ENCODE measurements at regions not wholly inside any gene's neighbourhood (a gene's known extent, or its start where the extent isn't known, plus 50 kb on each side); places are given as distances from the start of the nearest gene placed in this dataset.

GRCh38 chr2:71833855-71834560 is 313.7 kb downstream of the CYP26B1 start:
- H3K4me3 ChIP-seq (ENCODE audit: extremely low read depth in 1 of 4, insufficient read depth in 2 of 4, low read depth in 3 of 4, low read length in 4 of 4) = no peak overlapping the region
- no peaks in the 10 kb centered on the region for H3K4me1 ChIP-seq (replicated peaks in 1 of 4; ENCODE audit: control insufficient read depth in 3 of 4, insufficient read depth in 4 of 4, low read length in 3 of 4)
- no peaks in the 10 kb centered on the region for H3K9me3 ChIP-seq (ENCODE audit: insufficient read depth in 2 of 2, low read depth in 1 of 2, low read length in 1 of 2)
- 88% methylated on average over 6 of the region's 6 CpGs; no CpG with 5 or more reads in 1 of the 2 experiments for WGBS, 2 experiments (ENCODE audit: extremely low coverage in 1 of 2, insufficient coverage in 1 of 2, insufficient read length in 1 of 2, insufficient replicate concordance in 2 of 2, low coverage in 1 of 2, low lambda C conversion rate in 2 of 2, missing lambda C conversion rate in 1 of 2)
- no peaks in the 10 kb centered on the region for H3K36me3 ChIP-seq (ENCODE audit: control insufficient read depth in 2 of 4, insufficient read depth in 4 of 4, low read length in 3 of 4)
- H3K79me1 ChIP-seq (ENCODE audit: low read depth, low read length) = no peaks in the 10 kb centered on the region
- no peaks in the 10 kb centered on the region for H3K27me3 ChIP-seq (replicated peaks in 1 of 4; ENCODE audit: control insufficient read depth in 3 of 4, extremely low read depth in 1 of 4, insufficient read depth in 3 of 4, low read length in 3 of 4)
- ChIA-PET POLR2A (ENCODE audit: partially characterized antibody) (no interaction called here), CTCF (ENCODE audit: partially characterized antibody) (interaction anchor here (0.5 to 1.4 kb wide), 8 partner anchors 9 to 282 kb away, joined by 3 to 5 read pairs (median 3); no protein-coding TSS in a partner anchor)
- no peaks in the 10 kb centered on the region for H3K79me2 ChIP-seq (ENCODE audit: control insufficient read depth in 1 of 2, insufficient read depth in 2 of 2, low read length in 2 of 2)
- H4K20me1 ChIP-seq (replicated peaks in 1 of 2; ENCODE audit: control insufficient read depth in 1 of 2, insufficient read depth in 2 of 2, low read length in 2 of 2) = peaks cover 0 to 2% of the 10 kb centered on the region in 2 experiments
- H2BK20ac ChIP-seq (ENCODE audit: low read length) = no peak overlapping the region
- no peak overlapping the region for H4K5ac ChIP-seq (ENCODE audit: insufficient read length, low read depth, low read length)
- H3K23me2 ChIP-seq (ENCODE audit: low read depth, low read length) = peaks cover 5% of the 10 kb centered on the region; the same call in 1 of the 2 replicates
- H3K18ac ChIP-seq (ENCODE audit: extremely low read depth, low read length) = no peak overlapping the region
- no peak overlapping the region for H2BK5ac ChIP-seq (ENCODE audit: low read depth, low read length)
- no peak overlapping the region for H4K91ac ChIP-seq (replicated peaks; ENCODE audit: insufficient read length, low read length)
- FAIRE-seq (no peak), DNase-seq (ENCODE audit: low read depth in 1 of 2, low spot score in 2 of 2) (no peak)
- H4K8ac ChIP-seq (ENCODE audit: extremely low read depth, insufficient read depth, low read length) = no peak overlapping the region
- no peak overlapping the region for H3K27ac ChIP-seq (ENCODE audit: low read depth, low read length)
- no peak overlapping the region for H2AK5ac ChIP-seq (ENCODE audit: low read depth, low read length)
- H3K4ac ChIP-seq (replicated peaks; ENCODE audit: insufficient read length, low read depth, low read length) = no peak overlapping the region
- TF ChIP-seq KDM5A (IDR thresholded peaks at IDR 0.05; ENCODE audit: low read length) (no peak), ATF3 (IDR thresholded peaks at IDR 0.05; ENCODE audit: insufficient read depth, low read depth, low read length) (no peak), ATF2 (IDR thresholded peaks at IDR 0.05; ENCODE audit: low read length) (no peak), CEBPB (IDR thresholded peaks at IDR 0.05; ENCODE audit: low read depth, low read length) (peak; percentile 45; the same call in 1 of the 2 replicates), GTF2F1 (IDR thresholded peaks at IDR 0.05; ENCODE audit: borderline replicate concordance, low read depth, low read length) (no peak), KDM4A (IDR thresholded peaks at IDR 0.05; ENCODE audit: low read depth, low read length, severe bottlenecking) (no peak)
- no peak overlapping the region for H3K23ac ChIP-seq (ENCODE audit: insufficient read length)
- H2BK120ac ChIP-seq (replicated peaks; ENCODE audit: low read depth, low read length) = no peak overlapping the region
- H2BK12ac ChIP-seq (ENCODE audit: low read depth, low read length) = no peak overlapping the region
- no peak overlapping the region for H3K9ac ChIP-seq (replicated peaks in 1 of 4; ENCODE audit: extremely low read depth in 1 of 4, low read depth in 3 of 4, low read length in 3 of 4)
- H3K56ac ChIP-seq (replicated peaks; ENCODE audit: insufficient read length, low read depth, low read length) = no peak overlapping the region
- no peak overlapping the region for H2AFZ ChIP-seq (ENCODE audit: low read length)
- H3K14ac ChIP-seq (ENCODE audit: insufficient read length) = no peak overlapping the region
- no peak overlapping the region for H3K4me2 ChIP-seq (ENCODE audit: insufficient read depth in 1 of 2, low read depth in 2 of 2, low read length in 2 of 2)
- no peak overlapping the region for H2BK15ac ChIP-seq (ENCODE audit: low read length)
